Ectodermal cell (in vitro differentiated cells): ENCODE measurements at regions not wholly inside any gene's neighbourhood (a gene's known extent, or its start where the extent isn't known, plus 50 kb on each side); places are given as distances from the start of the nearest gene placed in this dataset.

ENCODE experiments used
- H3K27ac ChIP-seq: 2 replicates; pipeline ENCODE4 v1.7.0; 2013; ENCODE audit warnings: mild to moderate bottlenecking, low read depth, low read length; ENCODE audit not compliant: insufficient read depth, poor library complexity, severe bottlenecking
- H3K27me3 ChIP-seq: 2 replicates; pipeline ENCODE4 v1.7.0; 2013; ENCODE audit warnings: mild to moderate bottlenecking, low read length; ENCODE audit not compliant: insufficient read depth, control insufficient read depth, poor library complexity, severe bottlenecking
- H3K36me3 ChIP-seq: one replicate; pipeline ENCODE4 v1.7.0; 2013; ENCODE audit warnings: low read length; ENCODE audit not compliant: control insufficient read depth, insufficient read depth
- H3K4me1 ChIP-seq: one replicate; pipeline ENCODE4 v1.7.0; 2013; ENCODE audit warnings: low read length; ENCODE audit not compliant: control insufficient read depth, insufficient read depth
- H3K4me3 ChIP-seq: 2 replicates; pipeline ENCODE4 v1.7.0; 2013; ENCODE audit warnings: low read depth, low read length, control low read depth; ENCODE audit not compliant: insufficient read depth
- H3K9me3 ChIP-seq: 2 replicates; pipeline ENCODE4 v1.7.0; 2013; ENCODE audit warnings: mild to moderate bottlenecking, low read length, moderate library complexity; ENCODE audit not compliant: control insufficient read depth
- WGBS, 2 experiments: methylation state at CpG; one replicate each; pipeline ENCODE4 v1.1.7; 2013; ENCODE audit warnings: missing lambda C conversion rate in 2 of 2; 5-methylcytosine and 5-hydroxymethylcytosine counted together

DNA sequence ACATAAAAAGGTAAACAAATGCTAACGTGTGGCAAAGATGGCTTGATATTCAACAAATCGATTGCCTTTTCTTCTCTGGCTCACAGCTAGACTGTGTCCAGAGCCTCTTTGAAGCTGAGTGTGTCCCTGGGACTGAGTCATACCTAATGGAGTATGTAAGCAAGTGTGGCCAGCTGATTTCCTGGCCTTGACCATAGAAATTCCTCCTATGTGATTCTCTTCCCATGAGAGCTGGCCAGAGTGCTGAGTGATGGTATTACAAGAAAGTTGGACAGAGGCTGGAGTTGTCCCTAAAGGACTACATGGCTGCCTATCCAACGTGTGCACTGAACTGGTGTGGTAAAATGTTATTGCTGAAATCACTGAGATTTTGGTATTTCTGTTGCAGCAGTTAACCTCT lies 320.1 kb upstream of the SLC10A2 start:
- Histone ChIP-seq H3K27me3 (no peaks in the 10 kb centered on the region), H3K27ac (no peak overlapping the region), H3K4me1 (no peaks in the 10 kb centered on the region), H3K9me3 (no peaks in the 10 kb centered on the region), H3K4me3 (no peak overlapping the region), H3K36me3 (no peaks in the 10 kb centered on the region)
- WGBS, 2 experiments, result 92 to 93% methylated on average over 3 of the region's 3 CpGs

DNA sequence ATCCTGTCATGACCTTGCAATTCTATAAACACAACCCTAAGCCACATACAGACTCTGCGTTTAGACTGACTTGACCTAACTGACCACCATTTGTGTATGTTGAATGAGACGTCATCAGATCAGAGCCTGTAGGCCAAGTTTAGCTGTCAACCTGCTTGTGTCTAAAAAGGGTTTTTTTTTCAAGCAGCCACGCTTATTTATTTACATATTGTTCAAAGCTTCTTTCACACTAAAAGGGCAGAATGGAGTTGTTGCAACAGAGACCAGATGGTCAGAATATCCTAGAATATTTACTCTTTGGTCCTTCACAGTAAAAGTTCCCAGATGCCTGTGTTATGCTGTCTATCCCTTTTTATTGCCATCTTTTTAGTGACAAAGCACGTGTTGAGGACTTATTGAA lies 307.7 kb upstream of the SLC10A2 start:
- no peak overlapping the region for H3K27ac ChIP-seq
- no peaks in the 10 kb centered on the region for H3K9me3 ChIP-seq
- H3K4me1 ChIP-seq, result no peaks in the 10 kb centered on the region
- no peak overlapping the region for H3K4me3 ChIP-seq
- H3K36me3 ChIP-seq, result no peaks in the 10 kb centered on the region
- WGBS, 2 experiments, result 91% methylated on average over 4 of the region's 4 CpGs
- no peaks in the 10 kb centered on the region for H3K27me3 ChIP-seq

DNA sequence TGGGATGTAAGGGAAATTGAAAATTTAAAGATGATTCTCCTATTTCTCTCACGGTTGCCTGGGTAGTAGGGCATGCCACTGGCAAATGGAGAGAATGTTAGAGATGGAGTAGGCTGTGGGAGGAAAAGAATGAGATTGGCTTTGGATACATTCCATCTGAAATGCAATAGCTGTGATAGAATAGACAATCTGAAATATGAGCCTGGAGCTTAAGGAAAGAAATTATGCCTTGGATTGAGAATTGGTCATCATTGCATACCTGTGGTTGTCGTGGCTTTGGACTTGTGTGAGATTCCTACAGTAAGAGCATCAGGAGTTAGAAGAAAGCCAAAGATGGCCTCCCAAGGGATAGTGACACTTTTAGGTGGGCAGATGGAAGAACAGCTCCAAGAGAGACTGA lies 305.1 kb upstream of the SLC10A2 start:
- Histone ChIP-seq H3K4me1 (no peaks in the 10 kb centered on the region), H3K4me3 (no peak overlapping the region), H3K9me3 (no peaks in the 10 kb centered on the region), H3K27ac (no peak overlapping the region), H3K36me3 (no peaks in the 10 kb centered on the region), H3K27me3 (no peaks in the 10 kb centered on the region)
- 94 to 96% methylated on average over 2 of the region's 2 CpGs for WGBS, 2 experiments

DNA sequence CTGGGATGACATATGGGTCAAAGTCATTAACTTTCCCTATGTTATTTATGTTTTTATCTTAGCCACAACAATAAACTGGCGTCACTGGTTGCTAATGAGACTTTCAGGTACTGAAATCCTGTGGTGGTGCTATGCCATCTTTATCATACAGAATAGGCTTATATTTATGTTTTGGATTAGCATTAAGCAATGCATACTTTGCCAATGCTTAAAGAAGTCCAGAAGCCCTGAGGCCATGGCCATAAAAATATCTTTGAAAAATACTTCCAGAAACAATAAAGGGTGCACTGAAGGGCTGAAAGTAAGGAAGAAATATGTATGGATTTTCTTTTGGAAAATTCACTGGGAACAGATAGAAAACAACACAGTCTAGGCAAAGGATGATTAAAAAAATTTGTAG lies 304.6 kb upstream of the SLC10A2 start:
- Histone ChIP-seq H3K4me3 (no peak overlapping the region), H3K4me1 (no peaks in the 10 kb centered on the region), H3K9me3 (no peaks in the 10 kb centered on the region), H3K27me3 (no peaks in the 10 kb centered on the region), H3K27ac (no peak overlapping the region), H3K36me3 (no peaks in the 10 kb centered on the region)
- 89% methylated on average over 1 of the region's 1 CpG; no CpG with 5 or more reads in 1 of the 2 experiments for WGBS, 2 experiments

DNA sequence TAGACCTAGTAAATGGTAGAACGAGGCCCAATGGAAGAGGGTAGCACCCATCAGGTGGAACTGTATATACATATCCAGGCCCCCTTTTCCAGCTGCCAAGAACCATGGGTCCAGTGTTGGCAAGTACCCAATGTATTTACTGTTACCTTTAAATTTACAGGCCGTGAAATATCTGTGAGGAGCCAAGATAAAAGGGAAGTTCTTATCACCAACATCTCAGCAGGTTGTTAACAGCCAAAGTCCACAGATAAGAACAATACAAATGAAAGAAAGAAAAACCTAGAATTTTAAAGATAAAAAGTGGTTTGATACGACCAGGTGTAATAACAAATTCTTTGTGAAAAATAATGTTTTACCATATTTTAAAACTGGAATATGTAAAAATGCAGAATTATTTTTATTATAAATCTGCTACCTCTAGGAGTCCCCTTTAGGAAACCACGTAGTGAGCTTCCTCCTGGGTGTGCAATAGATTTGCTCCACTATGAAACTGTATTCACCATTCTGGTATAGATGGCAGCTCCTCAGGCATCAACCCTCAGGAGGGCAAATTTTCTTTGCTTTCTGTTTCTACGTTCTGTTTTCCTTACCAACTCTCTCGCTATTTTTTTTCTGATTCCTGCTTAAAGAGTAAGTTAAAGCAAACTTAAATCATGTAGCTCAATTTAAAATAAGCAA lies 292.2 kb upstream of the SLC10A2 start:
- H3K4me1 ChIP-seq, result no peaks in the 10 kb centered on the region
- H3K36me3 ChIP-seq, result no peaks in the 10 kb centered on the region
- no peaks in the 10 kb centered on the region for H3K27me3 ChIP-seq
- H3K9me3 ChIP-seq, result no peaks in the 10 kb centered on the region
- no peak overlapping the region for H3K27ac ChIP-seq
- H3K4me3 ChIP-seq, result no peak overlapping the region
- WGBS, 2 experiments, result 82 to 88% methylated on average over 4 to 5 of the region's 6 CpGs

DNA sequence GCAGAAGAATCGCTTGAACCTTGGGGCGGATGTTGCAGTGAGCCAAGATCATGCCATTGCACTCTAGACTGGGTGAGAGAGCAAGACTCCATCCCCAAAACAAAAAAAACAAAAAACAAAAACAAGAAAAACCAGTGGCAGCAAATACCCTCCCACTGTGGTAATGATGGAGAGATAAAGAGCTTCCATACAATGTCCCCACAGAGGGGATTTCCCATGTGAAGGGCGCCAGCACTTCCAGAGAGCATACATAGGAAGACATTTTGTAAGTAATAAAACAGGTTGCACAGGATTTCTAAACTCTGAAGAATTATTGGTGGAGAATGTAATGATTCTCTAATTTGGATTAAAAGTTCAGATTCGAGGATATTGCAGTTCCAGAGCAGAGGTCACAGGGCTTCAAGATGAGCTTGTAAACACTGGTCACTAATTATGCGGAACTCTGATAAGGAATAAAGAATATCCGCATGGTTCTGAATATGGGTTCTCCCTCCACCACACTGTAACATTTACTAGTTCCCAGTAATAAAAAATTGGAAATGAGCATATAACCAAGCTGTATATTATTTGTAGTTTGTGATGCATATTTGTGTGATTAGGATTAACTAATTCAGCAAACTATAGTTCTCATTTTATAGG lies 290.1 kb upstream of the SLC10A2 start:
- Histone ChIP-seq H3K4me3 (no peak overlapping the region), H3K4me1 (no peaks in the 10 kb centered on the region), H3K27ac (no peak overlapping the region), H3K36me3 (no peaks in the 10 kb centered on the region), H3K9me3 (no peaks in the 10 kb centered on the region), H3K27me3 (no peaks in the 10 kb centered on the region)
- WGBS, 2 experiments, result 93 to 94% methylated on average over 5 of the region's 6 CpGs

DNA sequence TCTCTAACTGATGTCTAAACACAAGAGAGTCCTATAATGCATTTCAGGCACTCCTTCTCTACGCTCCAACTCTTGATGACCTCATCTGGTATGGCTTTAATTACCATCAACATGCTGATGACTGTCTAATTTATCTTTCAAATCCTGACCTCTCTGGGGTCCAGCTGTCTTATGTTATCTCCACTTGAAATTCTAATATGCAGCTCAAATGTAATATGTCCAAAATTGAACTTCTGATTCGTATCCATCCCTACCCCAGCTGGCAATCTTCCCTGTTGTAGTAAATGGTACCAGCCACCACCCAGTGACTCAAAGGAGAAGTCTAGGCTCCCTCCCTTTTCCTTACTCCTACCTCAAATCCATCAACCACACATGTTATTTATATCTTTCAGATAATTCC lies 288.0 kb upstream of the SLC10A2 start:
- no peaks in the 10 kb centered on the region for H3K36me3 ChIP-seq
- no peaks in the 10 kb centered on the region for H3K27me3 ChIP-seq
- no peaks in the 10 kb centered on the region for H3K4me1 ChIP-seq
- 94 to 100% methylated on average over 2 of the region's 2 CpGs for WGBS, 2 experiments
- no peak overlapping the region for H3K4me3 ChIP-seq
- H3K9me3 ChIP-seq, result no peaks in the 10 kb centered on the region
- H3K27ac ChIP-seq, result no peak overlapping the region

DNA sequence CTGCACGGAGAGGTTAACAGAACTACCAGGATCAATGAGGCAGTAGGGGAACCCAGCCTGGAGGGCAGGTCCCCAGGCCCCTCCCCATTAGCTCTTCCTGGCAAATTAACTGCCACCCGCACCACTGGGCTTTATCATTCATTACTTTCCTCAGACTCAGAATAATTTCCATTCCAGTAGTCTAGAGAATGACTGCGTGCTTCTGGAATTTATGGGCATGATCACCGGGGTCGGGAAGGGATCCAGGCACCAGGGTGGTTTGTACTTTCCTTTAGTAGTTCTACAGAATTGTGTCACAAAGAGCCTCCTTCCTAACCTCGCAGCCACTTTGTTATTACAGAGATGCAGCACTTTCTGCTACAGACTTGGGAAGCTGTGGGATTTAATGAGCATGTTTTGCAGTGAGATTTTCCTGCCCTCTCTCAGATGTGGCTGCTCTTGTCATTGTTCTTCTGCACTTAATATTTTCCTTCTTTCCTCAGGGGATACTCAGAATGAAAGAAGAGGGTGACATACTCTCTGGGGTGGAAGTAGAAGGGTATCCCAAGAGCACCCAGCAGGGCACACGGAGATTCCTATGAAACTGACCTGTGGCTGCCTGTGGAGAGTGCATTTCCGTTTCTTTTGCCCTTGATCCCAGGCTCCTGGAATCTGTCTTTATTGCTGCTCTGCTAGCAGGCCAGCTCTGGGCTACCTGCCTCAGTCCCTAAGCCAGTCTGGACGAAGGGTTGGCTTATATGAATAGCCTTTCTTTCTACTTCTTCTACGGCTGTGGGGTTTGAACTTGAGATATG lies 285.0 kb upstream of the SLC10A2 start:
- H3K4me1 ChIP-seq, result no peaks in the 10 kb centered on the region
- no peaks in the 10 kb centered on the region for H3K36me3 ChIP-seq
- no peak overlapping the region for H3K4me3 ChIP-seq
- H3K27me3 ChIP-seq, result no peaks in the 10 kb centered on the region
- 26 to 35% methylated on average over 9 to 10 of the region's 10 CpGs for WGBS, 2 experiments
- no peak overlapping the region for H3K27ac ChIP-seq
- H3K9me3 ChIP-seq, result no peaks in the 10 kb centered on the region

DNA sequence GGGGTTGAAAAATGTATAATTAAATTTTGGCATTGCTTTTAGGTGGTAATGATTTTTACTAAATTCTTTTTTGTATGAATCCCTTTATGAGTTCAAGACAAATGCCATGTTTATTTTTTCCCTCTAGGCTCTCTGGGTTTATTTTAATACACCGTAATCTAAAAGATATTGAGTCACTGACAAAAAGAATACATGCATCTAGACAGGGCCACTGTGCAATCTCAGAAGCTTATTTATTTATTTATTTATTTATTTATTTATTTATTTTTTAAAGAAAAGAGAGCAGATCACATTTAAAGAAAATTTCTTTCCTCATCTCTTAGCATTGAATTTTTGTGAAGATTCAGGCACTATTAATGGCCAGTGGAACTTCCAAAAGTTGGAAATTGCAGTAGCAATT lies 283.9 kb upstream of the SLC10A2 start:
- 100% methylated on average over 1 of the region's 1 CpG; no CpG with 5 or more reads in 1 of the 2 experiments for WGBS, 2 experiments
- Histone ChIP-seq H3K4me3 (no peak overlapping the region), H3K36me3 (no peaks in the 10 kb centered on the region), H3K27me3 (no peaks in the 10 kb centered on the region), H3K27ac (no peak overlapping the region), H3K9me3 (no peaks in the 10 kb centered on the region), H3K4me1 (no peaks in the 10 kb centered on the region)

DNA sequence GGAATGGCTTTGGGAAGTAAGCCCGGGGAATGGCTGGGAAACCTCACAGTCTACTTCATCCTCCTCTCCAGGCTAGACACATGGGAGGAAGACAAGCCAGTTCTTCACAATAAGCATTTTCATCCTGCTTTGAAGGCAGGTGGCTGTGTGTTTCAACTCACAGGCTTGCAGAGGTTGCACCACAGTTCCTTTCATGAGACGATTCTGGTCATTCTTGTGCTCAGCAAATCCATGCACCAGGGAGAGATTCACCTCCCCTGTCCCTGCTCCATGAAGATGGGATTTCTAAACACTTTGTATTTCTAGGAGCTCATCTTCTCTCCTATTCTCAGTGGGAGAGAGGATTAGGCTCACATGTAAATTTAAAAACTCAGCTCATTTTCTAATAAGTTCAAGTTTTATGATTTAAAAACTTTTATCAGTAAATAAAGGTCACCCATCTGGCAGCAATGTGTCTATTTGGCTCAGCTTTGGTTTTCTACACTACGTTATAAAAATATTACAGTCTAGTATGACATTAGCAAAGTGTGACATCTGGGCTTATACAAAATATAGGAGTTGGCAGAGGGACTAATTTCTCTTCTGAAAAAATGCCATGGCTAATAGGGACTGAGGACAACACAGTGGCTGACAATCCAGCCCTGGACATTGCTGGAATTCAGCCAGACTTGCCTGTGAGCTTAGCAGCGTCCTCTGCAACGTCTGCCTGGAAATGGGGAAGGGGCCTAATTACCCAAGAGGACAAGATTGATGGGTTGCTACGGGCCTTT lies 283.2 kb upstream of the SLC10A2 start:
- WGBS, 2 experiments, result 82% methylated on average over 5 to 6 of the region's 6 CpGs
- Histone ChIP-seq H3K4me3 (no peak overlapping the region), H3K4me1 (no peaks in the 10 kb centered on the region), H3K27ac (no peak overlapping the region), H3K36me3 (no peaks in the 10 kb centered on the region), H3K9me3 (no peaks in the 10 kb centered on the region), H3K27me3 (no peaks in the 10 kb centered on the region)
